ENCODE measurements at regions not wholly inside any gene's neighbourhood (a gene's known extent, or its start where the extent isn't known, plus 50 kb on each side); places are given as distances from the start of the nearest gene placed in this dataset.

DNA sequence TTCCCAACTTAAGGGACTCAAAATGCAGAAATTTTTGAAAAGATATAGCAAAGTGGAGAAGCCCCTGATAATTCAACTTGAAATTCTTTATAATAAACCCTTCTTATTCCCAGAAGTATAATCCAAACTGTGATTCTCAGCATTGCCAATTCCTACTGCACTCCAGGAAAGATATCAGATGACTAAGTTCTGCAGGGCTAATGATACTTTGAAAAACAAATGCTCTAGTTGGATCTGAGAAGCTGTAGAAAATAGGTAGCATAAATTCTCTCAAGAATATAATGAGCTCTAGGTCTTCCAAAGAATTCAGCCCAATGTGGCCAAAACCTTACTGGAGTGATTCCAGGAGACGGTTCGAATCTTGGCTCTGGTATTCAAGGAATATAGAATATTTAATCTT is 294.0 kb upstream of the PTBP2 start:
- Histone ChIP-seq H3K36me3 (ENCODE audit: insufficient read depth, low read length) (no peaks in the 10 kb centered on the region), H3K27ac (ENCODE audit: low read depth, low read length) (no peak overlapping the region), H4K20me1 (ENCODE audit: insufficient read depth, low read length) (no peaks in the 10 kb centered on the region), H3K79me2 (ENCODE audit: insufficient read depth, low read length) (no peaks in the 10 kb centered on the region), H3K9me3 (ENCODE audit: insufficient read depth, low read depth, low read length) (no peaks in the 10 kb centered on the region), H3K27me3 (ENCODE audit: insufficient read depth, low read length) (no peaks in the 10 kb centered on the region), H3K9ac (ENCODE audit: low read length) (no peak overlapping the region), H3K4me3 (ENCODE audit: insufficient read depth, low read depth, low read length) (no peak overlapping the region), H3K4me1 (ENCODE audit: insufficient read depth, low read length) (no peaks in the 10 kb centered on the region), H2AFZ (ENCODE audit: low read depth, low read length) (no peak overlapping the region), H3K4me2 (ENCODE audit: low read length) (no peak overlapping the region)
- TF ChIP-seq, protein P1, sequence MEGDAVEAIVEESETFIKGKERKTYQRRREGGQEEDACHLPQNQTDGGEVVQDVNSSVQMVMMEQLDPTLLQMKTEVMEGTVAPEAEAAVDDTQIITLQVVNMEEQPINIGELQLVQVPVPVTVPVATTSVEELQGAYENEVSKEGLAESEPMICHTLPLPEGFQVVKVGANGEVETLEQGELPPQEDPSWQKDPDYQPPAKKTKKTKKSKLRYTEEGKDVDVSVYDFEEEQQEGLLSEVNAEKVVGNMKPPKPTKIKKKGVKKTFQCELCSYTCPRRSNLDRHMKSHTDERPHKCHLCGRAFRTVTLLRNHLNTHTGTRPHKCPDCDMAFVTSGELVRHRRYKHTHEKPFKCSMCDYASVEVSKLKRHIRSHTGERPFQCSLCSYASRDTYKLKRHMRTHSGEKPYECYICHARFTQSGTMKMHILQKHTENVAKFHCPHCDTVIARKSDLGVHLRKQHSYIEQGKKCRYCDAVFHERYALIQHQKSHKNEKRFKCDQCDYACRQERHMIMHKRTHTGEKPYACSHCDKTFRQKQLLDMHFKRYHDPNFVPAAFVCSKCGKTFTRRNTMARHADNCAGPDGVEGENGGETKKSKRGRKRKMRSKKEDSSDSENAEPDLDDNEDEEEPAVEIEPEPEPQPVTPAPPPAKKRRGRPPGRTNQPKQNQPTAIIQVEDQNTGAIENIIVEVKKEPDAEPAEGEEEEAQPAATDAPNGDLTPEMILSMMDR (IDR thresholded peaks at IDR 0.05; ENCODE audit: insufficient read depth, low read depth, low read length): no peak
- no peak for TF ChIP-seq EZH2 (IDR thresholded peaks at IDR 0.05; ENCODE audit: insufficient read depth, low read length)
- no peaks in the 10 kb centered on the region for H3K27me3 Mint-ChIP-seq (ENCODE audit: low read depth, unreplicated experiment)
- H3K36me3 Mint-ChIP-seq (ENCODE audit: low read depth, unreplicated experiment): no peaks in the 10 kb centered on the region
- FAIRE-seq (no peak), DNase-seq (ENCODE audit: low read depth) (peak; percentile 14)
- H3K4me3 Mint-ChIP-seq (ENCODE audit: unreplicated experiment): no peak overlapping the region
- H3K4me1 Mint-ChIP-seq (ENCODE audit: low read depth, unreplicated experiment): no peaks in the 10 kb centered on the region
- H3K27ac Mint-ChIP-seq (ENCODE audit: unreplicated experiment): no peak overlapping the region
- peaks cover 3% of the 10 kb centered on the region for H3K9me3 Mint-ChIP-seq (ENCODE audit: unreplicated experiment)

DNA sequence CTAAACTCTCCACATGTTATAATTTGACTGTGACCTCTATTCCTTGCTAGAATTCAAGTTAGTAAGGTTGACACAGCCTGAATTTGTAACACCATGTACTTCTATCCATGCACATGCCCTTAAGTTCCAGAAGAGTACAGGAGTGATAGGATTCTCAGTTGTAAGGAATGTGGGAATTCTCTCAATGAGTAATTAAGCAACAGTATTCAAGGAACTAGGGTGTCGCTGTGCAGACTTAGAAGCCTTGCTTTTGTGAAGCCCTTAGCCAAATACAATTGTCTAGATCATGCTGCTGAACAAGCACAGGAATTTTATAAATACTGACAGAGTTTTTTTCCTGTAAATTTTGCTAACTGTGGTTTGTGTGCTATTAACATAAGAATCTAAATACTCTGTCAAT is 276.3 kb upstream of the PTBP2 start:
- FAIRE-seq: no peak
- no peaks in the 10 kb centered on the region for H3K36me3 ChIP-seq (ENCODE audit: insufficient read depth, low read length)
- H3K79me2 ChIP-seq (ENCODE audit: insufficient read depth, low read length): no peaks in the 10 kb centered on the region
- Mint-ChIP-seq H3K9me3 (ENCODE audit: unreplicated experiment) (peaks cover 2% of the 10 kb centered on the region), H3K36me3 (ENCODE audit: low read depth, unreplicated experiment) (no peaks in the 10 kb centered on the region), H3K4me3 (ENCODE audit: unreplicated experiment) (no peak overlapping the region), H3K27me3 (ENCODE audit: low read depth, unreplicated experiment) (no peaks in the 10 kb centered on the region), H3K27ac (ENCODE audit: unreplicated experiment) (no peak overlapping the region), H3K4me1 (ENCODE audit: low read depth, unreplicated experiment) (no peaks in the 10 kb centered on the region)
- H2AFZ ChIP-seq (ENCODE audit: low read depth, low read length): no peak overlapping the region
- DNase-seq (ENCODE audit: low read depth): peak; percentile 23
- H3K27me3 ChIP-seq (ENCODE audit: insufficient read depth, low read length): no peaks in the 10 kb centered on the region
- TF ChIP-seq, protein P1 (IDR thresholded peaks at IDR 0.05; ENCODE audit: insufficient read depth, low read depth, low read length): no peak
- TF ChIP-seq EZH2 (IDR thresholded peaks at IDR 0.05; ENCODE audit: insufficient read depth, low read length): no peak
- no peak overlapping the region for H3K27ac ChIP-seq (ENCODE audit: low read depth, low read length)
- H3K9ac ChIP-seq (ENCODE audit: low read length): no peak overlapping the region
- no peak overlapping the region for H3K4me2 ChIP-seq (ENCODE audit: low read length)
- no peak overlapping the region for H3K4me3 ChIP-seq (ENCODE audit: insufficient read depth, low read depth, low read length)
- no peaks in the 10 kb centered on the region for H3K4me1 ChIP-seq (ENCODE audit: insufficient read depth, low read length)
- no peaks in the 10 kb centered on the region for H3K9me3 ChIP-seq (ENCODE audit: insufficient read depth, low read depth, low read length)
- no peaks in the 10 kb centered on the region for H4K20me1 ChIP-seq (ENCODE audit: insufficient read depth, low read length)

DNA sequence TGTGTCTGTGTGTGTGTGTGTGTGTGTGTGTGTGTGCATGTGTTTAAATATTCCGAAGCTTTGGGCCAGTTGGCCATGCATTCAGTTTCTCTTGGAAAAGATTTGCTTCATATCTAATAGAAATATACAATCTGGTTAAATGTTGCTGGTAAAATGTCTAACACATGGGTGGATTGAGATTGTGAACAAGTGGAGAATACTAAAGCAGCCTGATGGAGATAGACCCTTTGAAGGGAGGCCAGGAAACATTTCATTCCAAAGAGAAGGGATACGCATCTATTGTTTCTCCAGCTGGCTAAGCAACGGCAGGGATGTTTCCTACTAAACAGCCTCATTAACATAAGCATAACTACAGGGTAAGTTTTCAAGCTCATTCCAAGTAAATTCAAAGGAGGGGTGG is 257.5 kb upstream of the PTBP2 start:
- no peaks in the 10 kb centered on the region for H3K9me3 ChIP-seq (ENCODE audit: insufficient read depth, low read depth, low read length)
- Mint-ChIP-seq H3K4me3 (ENCODE audit: unreplicated experiment) (no peak overlapping the region), H3K27ac (ENCODE audit: unreplicated experiment) (no peak overlapping the region), H3K4me1 (ENCODE audit: low read depth, unreplicated experiment) (no peaks in the 10 kb centered on the region), H3K27me3 (ENCODE audit: low read depth, unreplicated experiment) (no peaks in the 10 kb centered on the region), H3K9me3 (ENCODE audit: unreplicated experiment) (no peaks in the 10 kb centered on the region), H3K36me3 (ENCODE audit: low read depth, unreplicated experiment) (no peaks in the 10 kb centered on the region)
- TF ChIP-seq, protein P1 (IDR thresholded peaks at IDR 0.05; ENCODE audit: insufficient read depth, low read depth, low read length): no peak
- TF ChIP-seq EZH2 (IDR thresholded peaks at IDR 0.05; ENCODE audit: insufficient read depth, low read length): no peak
- no peaks in the 10 kb centered on the region for H3K4me1 ChIP-seq (ENCODE audit: insufficient read depth, low read length)
- no peak overlapping the region for H3K9ac ChIP-seq (ENCODE audit: low read length)
- DNase-seq (ENCODE audit: low read depth) (no peak), FAIRE-seq (no peak)
- H3K27me3 ChIP-seq (ENCODE audit: insufficient read depth, low read length): no peaks in the 10 kb centered on the region
- H3K79me2 ChIP-seq (ENCODE audit: insufficient read depth, low read length): no peaks in the 10 kb centered on the region
- no peak overlapping the region for H3K4me2 ChIP-seq (ENCODE audit: low read length)
- no peak overlapping the region for H3K27ac ChIP-seq (ENCODE audit: low read depth, low read length)
- H4K20me1 ChIP-seq (ENCODE audit: insufficient read depth, low read length): no peaks in the 10 kb centered on the region
- no peak overlapping the region for H2AFZ ChIP-seq (ENCODE audit: low read depth, low read length)
- H3K4me3 ChIP-seq (ENCODE audit: insufficient read depth, low read depth, low read length): no peak overlapping the region
- H3K36me3 ChIP-seq (ENCODE audit: insufficient read depth, low read length): no peaks in the 10 kb centered on the region

Data from astrocyte (in vitro differentiated cells and primary cell).